LNCaP clone FGC (cell line): ENCODE measurements at regions not wholly inside any gene's neighbourhood (a gene's known extent, or its start where the extent isn't known, plus 50 kb on each side); places are given as distances from the start of the nearest gene placed in this dataset.
"Not testable (repeated sequence)": the region's sequence is repeated elsewhere in the genome, so short reads cannot be mapped to it uniquely, and the experiment has no call there.

ENCODE experiments used
- DNase-seq: peaks from one replicate; pipeline ENCODE4 v3.0.0-alpha.2; 2011; ENCODE audit warnings: low read depth
- H3K4me3 ChIP-seq: 2 replicates; pipeline ENCODE4 v1.5.1; 2011; ENCODE audit warnings: mild to moderate bottlenecking, low read depth, low read length, control low read depth
- TF ChIP-seq, protein P1 (sequence below): IDR thresholded peaks from 2 replicates; pipeline ENCODE4 v1.5.1; 2012; ENCODE audit warnings: mild to moderate bottlenecking; ENCODE audit not compliant: control insufficient read depth, insufficient read depth; ENCODE audit errors: extremely low read depth

- no peak overlapping the region for H3K4me3 ChIP-seq
- TF ChIP-seq, protein P1, sequence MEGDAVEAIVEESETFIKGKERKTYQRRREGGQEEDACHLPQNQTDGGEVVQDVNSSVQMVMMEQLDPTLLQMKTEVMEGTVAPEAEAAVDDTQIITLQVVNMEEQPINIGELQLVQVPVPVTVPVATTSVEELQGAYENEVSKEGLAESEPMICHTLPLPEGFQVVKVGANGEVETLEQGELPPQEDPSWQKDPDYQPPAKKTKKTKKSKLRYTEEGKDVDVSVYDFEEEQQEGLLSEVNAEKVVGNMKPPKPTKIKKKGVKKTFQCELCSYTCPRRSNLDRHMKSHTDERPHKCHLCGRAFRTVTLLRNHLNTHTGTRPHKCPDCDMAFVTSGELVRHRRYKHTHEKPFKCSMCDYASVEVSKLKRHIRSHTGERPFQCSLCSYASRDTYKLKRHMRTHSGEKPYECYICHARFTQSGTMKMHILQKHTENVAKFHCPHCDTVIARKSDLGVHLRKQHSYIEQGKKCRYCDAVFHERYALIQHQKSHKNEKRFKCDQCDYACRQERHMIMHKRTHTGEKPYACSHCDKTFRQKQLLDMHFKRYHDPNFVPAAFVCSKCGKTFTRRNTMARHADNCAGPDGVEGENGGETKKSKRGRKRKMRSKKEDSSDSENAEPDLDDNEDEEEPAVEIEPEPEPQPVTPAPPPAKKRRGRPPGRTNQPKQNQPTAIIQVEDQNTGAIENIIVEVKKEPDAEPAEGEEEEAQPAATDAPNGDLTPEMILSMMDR, result no peak
- DNase-seq, result no peak
These were observed 155.0 kb upstream of the TMEM132C start for GRCh38 chr12:128111951-128112350.

- H3K4me3 ChIP-seq, DNase-seq: not testable (repeated sequence)
These were observed 153.7 kb upstream of the TMEM132C start for GRCh38 chr12:128113250-128113649.

GRCh38 chr12:128114485-128114884 is 152.5 kb upstream of the TMEM132C start:
- DNase-seq, result no peak
- H3K4me3 ChIP-seq, result no peak overlapping the region
- TF ChIP-seq, protein P1, result no peak

DNA sequence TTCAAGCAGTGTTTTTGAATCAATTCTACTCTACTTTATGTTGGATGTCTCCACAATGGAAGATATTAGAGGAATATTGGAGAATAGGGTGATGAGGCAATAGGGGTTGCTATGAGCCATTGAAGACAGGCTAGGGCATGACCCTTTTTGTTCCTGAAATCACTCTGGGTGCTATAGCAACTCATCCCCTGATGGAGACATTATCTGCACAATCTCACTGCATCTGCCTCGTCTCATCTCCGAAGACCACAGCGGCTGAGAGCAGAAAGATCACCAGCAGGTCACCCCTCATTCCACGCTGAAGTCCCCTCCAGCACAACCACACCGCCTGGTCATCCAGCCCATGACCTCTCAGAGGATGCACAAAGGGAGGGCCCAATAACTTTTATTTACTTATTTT is 150.4 kb upstream of the TMEM132C start:
- TF ChIP-seq, protein P1, result no peak
- H3K4me3 ChIP-seq, result no peak overlapping the region
- DNase-seq, result no peak

GRCh38 chr12:128120035-128120434 is 146.9 kb upstream of the TMEM132C start:
- H3K4me3 ChIP-seq, result no peak overlapping the region
- TF ChIP-seq, protein P1, result no peak
- DNase-seq, result no peak

DNA sequence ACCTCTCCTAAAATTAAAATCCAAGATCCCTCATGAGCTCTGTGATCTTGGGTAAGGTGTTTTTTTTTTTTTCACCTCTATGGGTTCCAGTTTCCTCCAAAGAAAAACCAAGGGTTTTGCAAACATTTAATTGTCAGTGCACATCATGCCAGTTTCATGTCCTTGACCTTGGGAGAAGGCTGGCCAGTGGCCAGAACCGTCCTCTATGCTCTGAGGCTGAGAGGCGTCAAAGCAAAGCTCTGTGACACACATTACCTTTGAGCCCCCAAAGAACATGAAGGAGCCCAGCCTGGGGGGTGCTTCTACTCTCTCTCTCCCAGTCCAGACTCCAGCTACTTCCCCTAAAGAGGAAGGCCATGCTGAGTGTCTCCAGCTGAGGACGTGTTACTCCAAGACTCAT is 145.5 kb upstream of the TMEM132C start:
- no peak overlapping the region for H3K4me3 ChIP-seq
- no peak for DNase-seq
- TF ChIP-seq, protein P1, result no peak

GRCh38 chr12:128123096-128123495 is 143.9 kb upstream of the TMEM132C start:
- TF ChIP-seq, protein P1, result no peak
- DNase-seq, result no peak
- H3K4me3 ChIP-seq, result no peak overlapping the region
